NB4 (cell line): ENCODE measurements at regions not wholly inside any gene's neighbourhood (a gene's known extent, or its start where the extent isn't known, plus 50 kb on each side); places are given as distances from the start of the nearest gene placed in this dataset.
A peak's percentile ranks its signal among the peaks of the same experiment; 100 is the strongest.
"Not testable (repeated sequence)": the region's sequence is repeated elsewhere in the genome, so short reads cannot be mapped to it uniquely, and the experiment has no call there.

Experiments
- DNase-seq: peaks from one replicate; pipeline ENCODE4 v3.0.0; 2010; ENCODE audit warnings: low read depth
- H3K4me3 ChIP-seq: one replicate; pipeline ENCODE4 v1.5.1; 2011; ENCODE audit warnings: mild to moderate bottlenecking, low read depth, low read length, moderate library complexity
- CTCF ChIP-seq: IDR thresholded peaks from one replicate; pipeline ENCODE4 v1.5.1; 2012; ENCODE audit warnings: low read depth, low read length
- MAX ChIP-seq: IDR thresholded peaks from 2 replicates; pipeline ENCODE4 v1.6.1; 2011; ENCODE audit warnings: low read depth, low read length
- MYC ChIP-seq: IDR thresholded peaks from 2 replicates; pipeline ENCODE4 v1.6.1; 2011; ENCODE audit warnings: low read depth, low read length
- POLR2A ChIP-seq: IDR thresholded peaks from 2 replicates; pipeline ENCODE4 v1.6.1; 2011; ENCODE audit warnings: mild to moderate bottlenecking; ENCODE audit not compliant: insufficient read length; ENCODE audit errors: extremely low read depth

- H3K4me3 ChIP-seq = no peak overlapping the region
- no peak for TF ChIP-seq CTCF
- no peak for TF ChIP-seq MAX
- TF ChIP-seq MYC = no peak
- TF ChIP-seq POLR2A = no peak
- no peak for DNase-seq
Observed at GRCh38 chr9:11697126-11697525, 996.1 kb upstream of the TYRP1 start.

GRCh38 chr9:11701706-11702105 lies 991.5 kb upstream of the TYRP1 start:
- no peak overlapping the region for H3K4me3 ChIP-seq
- TF ChIP-seq MYC (no peak), POLR2A (no peak), MAX (no peak), CTCF (no peak)
- DNase-seq = no peak

- H3K4me3 ChIP-seq = no peak overlapping the region
- TF ChIP-seq POLR2A (no peak), MYC (no peak), CTCF (no peak), MAX (no peak)
- no peak for DNase-seq
Observed at GRCh38 chr9:11702548-11702947, 990.6 kb upstream of the TYRP1 start.

GRCh38 chr9:11704198-11704597 lies 989.0 kb upstream of the TYRP1 start:
- H3K4me3 ChIP-seq = not testable (repeated sequence)
- DNase-seq = peak; percentile 41

GRCh38 chr9:11708899-11709298 lies 984.3 kb upstream of the TYRP1 start:
- no peak for DNase-seq
- no peak for TF ChIP-seq CTCF
- no peak for TF ChIP-seq POLR2A
- TF ChIP-seq MYC = no peak
- no peak for TF ChIP-seq MAX
- H3K4me3 ChIP-seq = no peak overlapping the region

GRCh38 chr9:11709567-11709966 lies 983.6 kb upstream of the TYRP1 start:
- DNase-seq = no peak

More at GRCh38 chr9:11709567-11709966, 983.6 kb upstream of the TYRP1 start:
- no peak overlapping the region for H3K4me3 ChIP-seq
- TF ChIP-seq MAX (no peak), CTCF (no peak), MYC (no peak), POLR2A (no peak)
